ENCODE measurements at regions not wholly inside any gene's neighbourhood (a gene's known extent, or its start where the extent isn't known, plus 50 kb on each side); places are given as distances from the start of the nearest gene placed in this dataset.

- TF ChIP-seq, protein P1, sequence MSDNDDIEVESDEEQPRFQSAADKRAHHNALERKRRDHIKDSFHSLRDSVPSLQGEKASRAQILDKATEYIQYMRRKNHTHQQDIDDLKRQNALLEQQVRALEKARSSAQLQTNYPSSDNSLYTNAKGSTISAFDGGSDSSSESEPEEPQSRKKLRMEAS (IDR thresholded peaks at IDR 0.05; ENCODE audit: low read depth, low read length) = no peak
- TF ChIP-seq BCLAF1 (IDR thresholded peaks at IDR 0.05) (no peak), CHD2 (IDR thresholded peaks at IDR 0.05; ENCODE audit: borderline replicate concordance, low read depth, low read length) (no peak), SMAD1 (IDR thresholded peaks at IDR 0.05; ENCODE audit: low read depth, partially characterized antibody) (no peak), NRF1 (conservative IDR thresholded peaks at IDR 0.05; ENCODE audit: low read depth, low read length) (no peak), EP300 (IDR thresholded peaks at IDR 0.05; ENCODE audit: borderline replicate concordance in 1 of 2, control insufficient read depth in 1 of 2, low read depth in 2 of 2, low read length in 2 of 2) (no peak), POLR2A (IDR thresholded peaks at IDR 0.05; ENCODE audit: low read depth, low read length) (no peak), EGR1 (IDR thresholded peaks at IDR 0.05; ENCODE audit: borderline replicate concordance in 1 of 2, low read depth in 2 of 2, low read length in 2 of 2) (no peak), EZH2 (IDR thresholded peaks at IDR 0.05; ENCODE audit: borderline replicate concordance, control insufficient read depth, low read depth, low read length) (no peak), NBN (IDR thresholded peaks at IDR 0.05) (no peak), ZNF217 (IDR thresholded peaks at IDR 0.05) (no peak)
Observed at GRCh38 chr14:94974422-94974821, 182.9 kb downstream of the DICER1 start.

Data from GM12878 (cell line).